Stimulated activated memory B cell treated with anti-CD40 and anti-IgM and Interleukin-4, amounts not matched to agents 10 μg/mL and 1 μg/mL and 100 μg/mL, for 72 hours (primary cell): ENCODE measurements at regions not wholly inside any gene's neighbourhood (a gene's known extent, or its start where the extent isn't known, plus 50 kb on each side); places are given as distances from the start of the nearest gene placed in this dataset.

ENCODE experiments used
- ATAC-seq: fragments of 150-1000 bp; cut with Tn5 transposase; 2 replicates; pipeline ENCODE4 v1.10.0; 2021
- H3K27ac Mint-ChIP-seq: one replicate; pipeline ENCODE4 v1.8.0; 2022; ENCODE audit warnings: mild to moderate bottlenecking, mixed read lengths
- H3K27me3 Mint-ChIP-seq: one replicate; pipeline ENCODE4 v1.8.0; 2022; ENCODE audit warnings: mixed read lengths
- H3K36me3 Mint-ChIP-seq: one replicate; pipeline ENCODE4 v1.8.0; 2022; ENCODE audit warnings: mixed read lengths
- H3K4me1 Mint-ChIP-seq: one replicate; pipeline ENCODE4 v1.8.0; 2022; ENCODE audit warnings: mixed read lengths
- H3K4me3 Mint-ChIP-seq: one replicate; pipeline ENCODE4 v1.8.0; 2022; ENCODE audit warnings: mild to moderate bottlenecking, moderate library complexity, mixed read lengths
- H3K9me3 Mint-ChIP-seq: one replicate; pipeline ENCODE4 v1.8.0; 2022; ENCODE audit warnings: mixed read lengths

GRCh38 chr2:100674666-100675065 is 111.9 kb downstream of the PDCL3 start:
- no peak for ATAC-seq

DNA sequence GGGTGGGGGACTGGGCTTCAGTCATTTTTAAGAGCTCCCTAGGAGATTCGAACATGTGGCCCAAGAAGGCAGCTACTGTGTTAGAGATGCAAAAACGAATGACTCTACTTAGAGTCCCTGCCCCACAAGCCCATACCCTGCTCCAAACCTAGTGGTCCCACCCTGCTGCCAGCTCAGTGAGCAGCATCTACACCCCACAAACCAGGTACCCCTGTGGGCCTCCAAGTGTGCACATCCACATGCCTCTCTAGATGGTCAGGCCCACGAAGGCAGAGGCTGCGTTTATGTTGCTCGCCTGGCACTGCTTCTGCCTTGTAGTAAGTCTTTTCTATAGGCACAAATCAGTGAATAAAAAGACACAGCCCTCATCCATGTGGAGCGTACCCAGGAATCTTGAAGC is 112.6 kb downstream of the PDCL3 start:
- Mint-ChIP-seq H3K36me3 (no peaks in the 10 kb centered on the region), H3K27me3 (peaks cover 34% of the 10 kb centered on the region), H3K9me3 (peaks cover 3% of the 10 kb centered on the region), H3K27ac (no peak overlapping the region), H3K4me3 (no peak overlapping the region), H3K4me1 (no peaks in the 10 kb centered on the region)
- ATAC-seq, result no peak

More at GRCh38 chr2:100674666-100675065, 111.9 kb downstream of the PDCL3 start:
- Mint-ChIP-seq H3K27me3 (peaks cover 27% of the 10 kb centered on the region), H3K27ac (no peak overlapping the region), H3K9me3 (peaks cover 3% of the 10 kb centered on the region), H3K4me1 (no peaks in the 10 kb centered on the region), H3K36me3 (no peaks in the 10 kb centered on the region), H3K4me3 (no peak overlapping the region)

- Mint-ChIP-seq H3K4me1 (no peaks in the 10 kb centered on the region), H3K27me3 (peaks cover 39% of the 10 kb centered on the region), H3K9me3 (peaks cover 3% of the 10 kb centered on the region), H3K27ac (no peak overlapping the region), H3K4me3 (no peak overlapping the region), H3K36me3 (no peaks in the 10 kb centered on the region)
- no peak for ATAC-seq
Measured at GRCh38 chr2:100675855-100676254, 113.1 kb downstream of the PDCL3 start.

GRCh38 chr2:100676346-100676745 is 113.6 kb downstream of the PDCL3 start:
- H3K4me1 Mint-ChIP-seq, result no peaks in the 10 kb centered on the region
- no peak for ATAC-seq
- H3K4me3 Mint-ChIP-seq, result no peak overlapping the region
- no peak overlapping the region for H3K27ac Mint-ChIP-seq
- no peaks in the 10 kb centered on the region for H3K36me3 Mint-ChIP-seq
- H3K27me3 Mint-ChIP-seq, result peaks cover 39% of the 10 kb centered on the region
- peaks cover 3% of the 10 kb centered on the region for H3K9me3 Mint-ChIP-seq

DNA sequence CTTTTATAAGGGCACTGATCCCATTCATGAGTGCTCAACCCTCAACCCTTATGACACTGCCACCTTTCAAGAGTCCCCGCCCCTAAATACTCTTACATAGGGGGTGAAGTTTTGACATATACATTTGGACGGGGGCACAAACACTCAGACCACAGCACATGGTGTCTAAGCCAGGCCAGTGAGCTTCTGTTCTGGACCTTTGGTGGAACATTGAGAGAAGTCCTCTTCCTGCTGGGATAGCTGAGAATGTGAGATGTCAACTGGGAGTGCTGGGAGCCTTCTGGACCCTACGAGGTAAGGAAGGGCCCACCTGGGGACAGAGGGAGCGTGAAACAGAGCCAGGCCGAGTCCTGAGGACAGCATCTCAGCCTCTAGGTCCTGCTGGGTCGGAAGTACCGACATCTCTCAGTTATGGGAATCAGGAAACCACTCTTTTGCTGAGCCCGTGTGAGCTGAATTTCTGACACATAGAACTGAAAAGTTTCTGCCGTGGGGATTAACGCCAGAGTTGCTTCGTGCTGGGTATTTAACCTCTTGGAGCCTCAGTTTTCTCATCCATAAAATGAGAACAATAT is 114.9 kb downstream of the PDCL3 start:
- Mint-ChIP-seq H3K9me3 (peaks cover 3% of the 10 kb centered on the region), H3K36me3 (no peaks in the 10 kb centered on the region), H3K27ac (no peak overlapping the region), H3K4me1 (no peaks in the 10 kb centered on the region), H3K4me3 (no peak overlapping the region), H3K27me3 (peaks cover 39% of the 10 kb centered on the region)
- no peak for ATAC-seq

DNA sequence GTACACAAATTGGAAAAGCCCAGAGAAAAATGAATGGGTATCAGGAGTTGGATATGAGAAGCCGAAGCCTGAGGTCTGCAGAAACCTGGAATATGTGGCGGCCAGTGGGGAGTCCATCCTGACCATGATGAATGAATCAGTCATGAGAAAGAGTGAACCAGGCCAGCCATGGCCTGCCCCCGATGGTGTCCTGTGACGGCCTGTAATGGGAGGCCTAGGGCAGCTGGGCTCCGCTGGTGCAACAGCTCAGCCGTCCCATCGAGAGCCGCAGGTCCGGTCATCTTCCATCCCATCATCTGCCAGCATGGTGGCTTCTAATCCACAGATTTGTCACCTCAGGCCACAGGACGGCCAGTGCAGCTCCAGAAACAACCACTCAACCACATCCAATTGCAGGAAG is 116.4 kb downstream of the PDCL3 start:
- Mint-ChIP-seq H3K4me3 (no peak overlapping the region), H3K27me3 (peaks cover 39% of the 10 kb centered on the region), H3K4me1 (no peaks in the 10 kb centered on the region), H3K27ac (no peak overlapping the region), H3K36me3 (no peaks in the 10 kb centered on the region), H3K9me3 (peaks cover 7% of the 10 kb centered on the region)
- no peak for ATAC-seq

GRCh38 chr2:100682536-100682935 is 119.7 kb downstream of the PDCL3 start:
- Mint-ChIP-seq H3K9me3 (peaks cover 7% of the 10 kb centered on the region), H3K4me1 (no peaks in the 10 kb centered on the region), H3K36me3 (no peaks in the 10 kb centered on the region), H3K4me3 (no peak overlapping the region), H3K27me3 (peaks cover 25% of the 10 kb centered on the region), H3K27ac (no peak overlapping the region)
- no peak for ATAC-seq

- H3K4me3 Mint-ChIP-seq, result no peak overlapping the region
- ATAC-seq, result no peak
- H3K27ac Mint-ChIP-seq, result no peak overlapping the region
- H3K9me3 Mint-ChIP-seq, result peaks cover 7% of the 10 kb centered on the region
- H3K36me3 Mint-ChIP-seq, result no peaks in the 10 kb centered on the region
- no peaks in the 10 kb centered on the region for H3K4me1 Mint-ChIP-seq
- peaks cover 25% of the 10 kb centered on the region for H3K27me3 Mint-ChIP-seq
Measured at GRCh38 chr2:100683231-100683630, 120.4 kb downstream of the PDCL3 start.

DNA sequence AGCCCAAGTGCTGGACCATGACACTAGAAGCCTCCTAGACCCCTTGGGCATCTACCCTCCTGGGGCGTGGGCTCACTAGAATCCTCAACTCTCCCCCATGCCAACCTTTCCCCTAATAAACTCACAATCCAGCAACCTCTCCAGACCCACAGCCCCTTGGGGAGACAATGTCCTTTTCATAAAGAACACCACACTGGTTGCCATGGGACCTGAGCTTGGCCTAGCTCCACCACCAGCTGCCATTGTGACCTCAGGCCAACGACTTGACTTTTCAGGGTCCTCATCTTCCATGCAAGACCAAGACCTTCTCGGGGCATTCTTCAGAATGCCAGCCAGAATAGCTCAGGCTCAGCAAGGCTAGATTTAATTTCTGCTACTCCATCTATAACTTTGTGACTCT is 128.1 kb upstream of the NPAS2 start:
- no peaks in the 10 kb centered on the region for H3K4me1 Mint-ChIP-seq
- peaks cover 46% of the 10 kb centered on the region for H3K27me3 Mint-ChIP-seq
- no peak for ATAC-seq
- no peak overlapping the region for H3K4me3 Mint-ChIP-seq
- no peak overlapping the region for H3K27ac Mint-ChIP-seq
- no peaks in the 10 kb centered on the region for H3K36me3 Mint-ChIP-seq
- peaks cover 11% of the 10 kb centered on the region for H3K9me3 Mint-ChIP-seq

GRCh38 chr2:100692381-100692780 is 127.6 kb upstream of the NPAS2 start:
- peaks cover 15% of the 10 kb centered on the region for H3K9me3 Mint-ChIP-seq
- no peaks in the 10 kb centered on the region for H3K4me1 Mint-ChIP-seq
- no peak for ATAC-seq
- H3K36me3 Mint-ChIP-seq, result no peaks in the 10 kb centered on the region
- H3K27me3 Mint-ChIP-seq, result peaks cover 46% of the 10 kb centered on the region
- no peak overlapping the region for H3K4me3 Mint-ChIP-seq
- no peak overlapping the region for H3K27ac Mint-ChIP-seq

DNA sequence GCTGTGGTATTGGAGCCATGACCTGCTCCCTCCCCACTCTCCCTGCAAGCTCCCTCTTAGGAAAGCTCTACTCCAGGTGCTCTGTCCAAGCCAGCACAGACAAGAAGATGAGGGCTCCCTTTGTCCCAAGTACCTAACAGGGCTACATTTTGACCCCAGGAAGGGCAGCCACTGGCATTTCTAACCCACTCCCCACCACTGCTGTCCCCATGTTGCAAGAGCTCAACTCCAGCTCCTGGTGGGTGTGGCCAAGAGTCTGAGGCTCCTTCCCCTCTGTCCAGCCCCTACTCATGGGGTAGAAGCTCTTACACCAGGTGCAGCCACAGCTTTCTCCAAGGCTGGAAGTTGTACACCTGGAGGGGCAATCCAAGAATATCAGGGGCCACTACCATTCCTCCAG is 127.0 kb upstream of the NPAS2 start:
- Mint-ChIP-seq H3K27ac (no peak overlapping the region), H3K4me1 (no peaks in the 10 kb centered on the region), H3K4me3 (no peak overlapping the region), H3K9me3 (peaks cover 15% of the 10 kb centered on the region), H3K27me3 (peaks cover 46% of the 10 kb centered on the region), H3K36me3 (no peaks in the 10 kb centered on the region)
- no peak for ATAC-seq

GRCh38 chr2:100699131-100699530 is 120.8 kb upstream of the NPAS2 start:
- no peak overlapping the region for H3K27ac Mint-ChIP-seq
- H3K4me3 Mint-ChIP-seq, result no peak overlapping the region
- ATAC-seq, result no peak
- H3K36me3 Mint-ChIP-seq, result no peaks in the 10 kb centered on the region
- no peaks in the 10 kb centered on the region for H3K4me1 Mint-ChIP-seq
- peaks cover 35% of the 10 kb centered on the region for H3K27me3 Mint-ChIP-seq
- peaks cover 19% of the 10 kb centered on the region for H3K9me3 Mint-ChIP-seq

- Mint-ChIP-seq H3K27me3 (peaks cover 51% of the 10 kb centered on the region), H3K4me1 (no peaks in the 10 kb centered on the region), H3K9me3 (peaks cover 6% of the 10 kb centered on the region), H3K36me3 (no peaks in the 10 kb centered on the region), H3K4me3 (no peak overlapping the region), H3K27ac (no peak overlapping the region)
- no peak for ATAC-seq
Measured at GRCh38 chr2:100702438-100703109, 117.4 kb upstream of the NPAS2 start.

- Mint-ChIP-seq H3K9me3 (peaks cover 6% of the 10 kb centered on the region), H3K4me1 (no peaks in the 10 kb centered on the region), H3K4me3 (no peak overlapping the region), H3K36me3 (no peaks in the 10 kb centered on the region), H3K27ac (no peak overlapping the region), H3K27me3 (peaks cover 57% of the 10 kb centered on the region)
- no peak for ATAC-seq
Measured at GRCh38 chr2:100703213-100703612, 116.7 kb upstream of the NPAS2 start.

DNA sequence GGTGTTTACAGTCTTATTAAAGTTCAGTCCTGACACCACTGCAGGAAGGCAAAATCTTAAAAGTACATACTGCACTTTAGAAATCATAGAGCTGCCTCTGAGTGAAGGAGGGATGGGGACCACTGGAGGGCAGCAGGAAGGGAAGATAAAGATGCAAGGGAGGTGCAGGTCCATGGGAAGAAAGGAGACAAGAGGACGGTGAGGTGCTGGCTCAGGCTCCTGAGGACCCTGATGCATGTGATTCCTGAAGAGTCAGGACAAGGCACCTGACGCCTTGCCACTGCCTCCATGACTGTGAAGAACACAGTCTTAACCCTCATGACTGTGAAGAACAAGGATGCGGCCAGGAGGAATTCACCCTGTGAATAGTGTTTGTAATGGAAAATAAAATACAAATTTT is 116.2 kb upstream of the NPAS2 start:
- peaks cover 57% of the 10 kb centered on the region for H3K27me3 Mint-ChIP-seq
- no peak overlapping the region for H3K4me3 Mint-ChIP-seq
- no peaks in the 10 kb centered on the region for H3K4me1 Mint-ChIP-seq
- H3K9me3 Mint-ChIP-seq, result peaks cover 6% of the 10 kb centered on the region
- no peaks in the 10 kb centered on the region for H3K36me3 Mint-ChIP-seq
- ATAC-seq, result no peak
- H3K27ac Mint-ChIP-seq, result no peak overlapping the region

DNA sequence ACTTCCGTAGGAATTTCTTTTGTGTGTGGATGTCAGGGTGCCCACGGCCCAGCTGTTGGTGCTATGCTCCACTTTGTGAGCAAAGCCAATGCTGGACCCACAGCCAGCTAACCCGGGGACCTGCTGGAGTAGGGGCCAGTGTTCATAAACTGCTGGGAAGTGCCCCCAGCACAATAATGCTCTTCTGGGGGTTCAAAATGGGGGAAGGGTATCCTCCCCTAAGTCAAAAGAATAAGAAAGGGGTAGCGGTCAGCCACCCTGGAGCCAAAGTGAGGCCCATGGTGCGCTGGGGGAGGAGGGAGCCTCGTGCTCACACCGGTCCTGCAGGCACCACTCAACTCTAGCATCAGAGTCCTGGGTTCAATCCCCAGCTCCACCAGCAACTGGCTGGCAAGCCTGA is 115.8 kb upstream of the NPAS2 start:
- ATAC-seq, result no peak

More for the DNA sequence above, 115.8 kb upstream of the NPAS2 start:
- Mint-ChIP-seq H3K27me3 (peaks cover 57% of the 10 kb centered on the region), H3K9me3 (peaks cover 6% of the 10 kb centered on the region), H3K4me3 (no peak overlapping the region), H3K36me3 (no peaks in the 10 kb centered on the region), H3K4me1 (no peaks in the 10 kb centered on the region), H3K27ac (no peak overlapping the region)
